Common myeloid progenitor, CD34-positive (primary cell): ENCODE measurements at regions not wholly inside any gene's neighbourhood (a gene's known extent, or its start where the extent isn't known, plus 50 kb on each side); places are given as distances from the start of the nearest gene placed in this dataset.

Experiments
- CTCF ChIA-PET: fragments of 350-600 bp; sonication (Branson Sonifier 250); formaldehyde crosslinking; loops from one replicate; lab custom pipeline; 2021; ENCODE audit warnings: antibody characterized with exemption; lab: Charles Lee
- POLR2A ChIA-PET: fragments of 350-600 bp; sonication (Branson Sonifier 250); formaldehyde crosslinking; loops from one replicate; lab custom pipeline; 2021; ENCODE audit warnings: antibody characterized with exemption; lab: Charles Lee
- DNase-seq, 3 donors: peaks; one replicate each; pipeline versions ENCODE4 v3.0.0 to v3.0.0-alpha.2; 2013
- H3K27ac ChIP-seq, 2 experiments: 1 replicate in 1 of 2; 2 replicates in 1 of 2; pipeline ENCODE4 v1.7.0; 2013; ENCODE audit warnings: inconsistent platforms in 2 of 2, low read length in 2 of 2, mild to moderate bottlenecking in 2 of 2, low read depth in 1 of 2, moderate library complexity in 1 of 2; ENCODE audit not compliant: severe bottlenecking in 2 of 2, insufficient read depth in 1 of 2, poor library complexity in 1 of 2
- H3K27me3 ChIP-seq, 5 experiments: replicated peaks in 2 of 5; 1 replicate in 3 of 5; 2 replicates in 2 of 5; pipeline versions ENCODE4 v1.6.1 to v1.7.0; 2013; ENCODE audit warnings: low read length in 4 of 5, mild to moderate bottlenecking in 2 of 5, moderate library complexity in 2 of 5, inconsistent platforms in 1 of 5; ENCODE audit not compliant: insufficient read depth in 5 of 5, control insufficient read depth in 4 of 5
- H3K36me3 ChIP-seq, 4 experiments: 1 replicate in 2 of 4; 2 replicates in 2 of 4; pipeline versions ENCODE4 v1.6.1 to v1.7.0; 2013; ENCODE audit warnings: low read length in 3 of 4, control low read depth in 1 of 4, mild to moderate bottlenecking in 1 of 4; ENCODE audit not compliant: control insufficient read depth in 4 of 4, insufficient read depth in 4 of 4
- H3K4me1 ChIP-seq, 4 experiments: 1 replicate in 3 of 4; 2 replicates in 1 of 4; pipeline versions ENCODE4 v1.6.1 to v1.7.1; 2013; ENCODE audit warnings: low read length in 3 of 4, mild to moderate bottlenecking in 3 of 4, control low read depth in 1 of 4, inconsistent platforms in 1 of 4, moderate library complexity in 1 of 4; ENCODE audit not compliant: control insufficient read depth in 4 of 4, insufficient read depth in 4 of 4; ENCODE audit errors: control extremely low read depth in 1 of 4
- H3K4me3 ChIP-seq, 7 experiments: 1 replicate in 4 of 7; 2 replicates in 3 of 7; pipeline versions ENCODE4 v1.5.1 to v1.7.0; 2013; ENCODE audit warnings: mild to moderate bottlenecking in 7 of 7, low read length in 6 of 7, moderate library complexity in 6 of 7, inconsistent platforms in 2 of 7, low read depth in 2 of 7, control low read depth in 1 of 7; ENCODE audit not compliant: insufficient read depth in 4 of 7, control insufficient read depth in 1 of 7; ENCODE audit errors: extremely low read depth in 1 of 7
- H3K9me3 ChIP-seq, 5 experiments: 1 replicate in 4 of 5; 2 replicates in 1 of 5; pipeline versions ENCODE4 v1.6.1 to v1.7.1; 2013; ENCODE audit warnings: low read length in 4 of 5, mild to moderate bottlenecking in 2 of 5, inconsistent platforms in 1 of 5, low read depth in 1 of 5, moderate library complexity in 1 of 5; ENCODE audit not compliant: control insufficient read depth in 4 of 5, insufficient read depth in 2 of 5; ENCODE audit errors: control extremely low read depth in 1 of 5
- WGBS: methylation state at CpG from one replicate; pipeline ENCODE4 v1.1.5; 2013; ENCODE audit not compliant: insufficient coverage; 5-methylcytosine and 5-hydroxymethylcytosine counted together

DNA sequence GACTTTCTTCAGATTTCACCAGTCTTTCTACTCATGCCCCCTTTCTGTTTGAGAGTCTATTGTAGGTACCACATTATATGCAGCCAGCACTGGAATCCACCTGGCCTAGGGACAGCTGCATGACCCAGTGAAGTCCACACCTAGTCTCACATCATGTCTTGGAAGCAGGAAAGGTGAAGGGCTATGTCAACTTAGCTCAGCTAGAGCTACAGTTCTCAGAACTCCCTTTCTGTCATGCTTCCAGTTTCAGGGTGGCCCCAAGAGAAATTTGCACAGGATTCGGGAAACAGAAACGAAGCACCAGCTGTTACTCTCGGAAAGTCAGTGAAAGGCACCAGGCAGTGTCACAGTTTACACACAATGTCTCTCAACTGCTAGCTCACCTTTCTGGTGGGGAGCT lies 51.6 kb upstream of the NLRP1 start:
- no peak overlapping the region for H3K27ac ChIP-seq
- peaks cover 0 to 18% (median 9%) of the 10 kb centered on the region in 5 experiments for H3K27me3 ChIP-seq
- no peak for DNase-seq
- H3K36me3 ChIP-seq = no peaks in the 10 kb centered on the region
- CTCF ChIA-PET = no interaction called here
- no CpG with 5 or more reads among the region's 3 CpGs for WGBS
- H3K4me1 ChIP-seq = no peaks in the 10 kb centered on the region
- H3K4me3 ChIP-seq = no peak overlapping the region
- H3K9me3 ChIP-seq = no peaks in the 10 kb centered on the region
- POLR2A ChIA-PET = no interaction called here

DNA sequence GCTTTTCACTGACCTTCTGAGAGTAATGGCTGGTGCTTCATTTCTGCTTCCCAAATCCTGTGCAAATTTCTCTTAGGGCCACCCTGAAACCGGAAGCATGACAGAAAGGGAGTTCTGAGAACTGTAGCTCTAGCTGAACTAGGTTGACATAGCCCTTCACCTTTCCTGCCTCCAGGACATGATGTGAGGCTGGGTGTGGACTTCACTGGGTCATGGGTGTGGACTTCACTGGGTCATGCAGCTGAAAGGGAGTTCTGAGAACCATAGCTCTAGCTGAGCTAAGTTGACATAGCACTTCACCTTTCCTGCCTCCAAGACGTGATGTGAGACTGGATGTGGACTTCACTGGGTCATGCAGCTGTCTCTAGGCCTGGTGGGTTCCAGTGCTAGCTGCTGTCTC lies 54.3 kb upstream of the NLRP1 start:
- no peak for DNase-seq
- Histone ChIP-seq H3K27ac (no peak overlapping the region), H3K4me1 (no peaks in the 10 kb centered on the region), H3K4me3 (no peak overlapping the region), H3K36me3 (no peaks in the 10 kb centered on the region), H3K27me3 (peaks cover 0 to 15% (median 9%) of the 10 kb centered on the region in 5 experiments), H3K9me3 (no peaks in the 10 kb centered on the region)
- CTCF ChIA-PET = interaction anchor here (1.8 kb wide), 1 partner anchor 10 kb away, joined by 4 read pairs; no protein-coding TSS in a partner anchor
- POLR2A ChIA-PET = no interaction called here
- WGBS = 78% methylated on average over 2 of the region's 2 CpGs

DNA sequence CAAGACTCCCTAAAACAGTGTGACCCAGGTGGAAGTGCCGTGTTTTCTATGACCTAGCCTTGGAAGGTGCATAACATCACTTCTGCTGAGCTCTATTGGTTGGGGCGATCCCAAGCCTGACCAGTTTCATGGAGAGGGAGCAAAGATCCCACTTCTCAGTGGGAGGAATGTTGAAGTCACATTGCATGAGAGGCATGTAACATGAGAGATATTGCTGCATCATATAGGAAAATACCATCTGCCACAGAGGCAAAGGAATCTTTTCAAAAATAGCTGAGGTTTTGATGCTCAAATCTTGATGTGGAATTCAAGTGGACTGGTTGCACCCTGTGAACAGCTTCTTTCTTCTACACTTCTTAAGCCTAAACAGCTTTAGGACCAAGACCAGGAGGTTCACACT lies 56.4 kb upstream of the NLRP1 start:
- WGBS = 90% methylated on average over 2 of the region's 2 CpGs
- CTCF ChIA-PET = no interaction called here
- H3K4me1 ChIP-seq = no peaks in the 10 kb centered on the region
- no peaks in the 10 kb centered on the region for H3K9me3 ChIP-seq
- no peaks in the 10 kb centered on the region for H3K36me3 ChIP-seq
- POLR2A ChIA-PET = no interaction called here
- peaks cover 0 to 15% (median 9%) of the 10 kb centered on the region in 5 experiments for H3K27me3 ChIP-seq
- no peak overlapping the region for H3K27ac ChIP-seq
- DNase-seq = no peak
- H3K4me3 ChIP-seq = no peak overlapping the region

DNA sequence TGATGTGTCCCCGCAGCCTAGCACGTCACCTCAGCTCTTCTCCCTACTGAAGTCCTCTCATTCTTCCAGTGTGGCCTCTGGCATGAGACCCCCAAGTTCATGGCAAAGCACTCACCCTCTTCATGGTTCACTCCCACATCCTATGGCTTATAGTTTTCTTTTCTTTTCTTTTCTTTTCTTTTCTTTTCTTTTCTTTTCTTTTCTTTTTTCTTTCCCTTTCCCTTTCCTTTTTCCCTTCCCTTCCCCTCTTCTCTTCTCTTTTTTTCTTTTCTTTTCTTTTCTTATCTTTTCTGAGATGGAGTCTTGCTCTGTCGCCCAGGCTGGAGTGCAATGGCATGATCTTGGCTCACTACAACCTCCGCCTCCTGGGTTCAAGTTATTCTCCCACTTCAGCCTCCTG lies 58.4 kb upstream of the NLRP1 start:
- WGBS = 100% methylated on average over 2 of the region's 4 CpGs
- no peak overlapping the region for H3K4me3 ChIP-seq
- no peaks in the 10 kb centered on the region for H3K4me1 ChIP-seq
- H3K9me3 ChIP-seq = no peaks in the 10 kb centered on the region
- H3K36me3 ChIP-seq = no peaks in the 10 kb centered on the region
- no peak for DNase-seq
- POLR2A ChIA-PET = no interaction called here
- peaks cover 0 to 12% (median 9%) of the 10 kb centered on the region in 5 experiments for H3K27me3 ChIP-seq
- CTCF ChIA-PET = no interaction called here
- no peak overlapping the region for H3K27ac ChIP-seq

DNA sequence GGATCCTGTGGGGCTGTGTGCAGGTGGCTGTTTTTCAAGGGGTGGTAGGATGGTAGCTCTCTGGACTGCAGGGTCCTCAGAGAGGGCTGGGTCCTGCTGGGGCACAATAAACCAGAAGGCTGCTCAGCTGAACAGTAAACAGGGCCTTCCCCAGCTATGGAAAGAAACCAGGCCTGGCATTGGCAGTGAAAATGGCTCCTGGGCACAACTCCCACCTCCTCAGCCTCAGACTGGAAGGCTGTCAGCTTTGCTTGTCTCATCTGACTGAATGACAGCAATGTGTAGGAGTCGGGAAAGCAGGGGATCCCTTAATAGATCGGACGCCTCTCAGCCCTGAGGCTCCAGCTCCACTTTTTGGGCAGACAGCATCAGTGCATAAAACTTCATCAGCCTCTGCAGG lies 59.8 kb upstream of the NLRP1 start:
- no peaks in the 10 kb centered on the region for H3K4me1 ChIP-seq
- CTCF ChIA-PET = no interaction called here
- 96% methylated on average over 3 of the region's 3 CpGs for whole genome bisulfite sequencing
- H3K9me3 ChIP-seq = no peaks in the 10 kb centered on the region
- H3K36me3 ChIP-seq = no peaks in the 10 kb centered on the region
- peaks cover 0 to 10% (median 5%) of the 10 kb centered on the region in 5 experiments for H3K27me3 ChIP-seq
- H3K27ac ChIP-seq = no peak overlapping the region
- POLR2A ChIA-PET = no interaction called here
- no peak for DNase-seq
- H3K4me3 ChIP-seq = no peak overlapping the region

DNA sequence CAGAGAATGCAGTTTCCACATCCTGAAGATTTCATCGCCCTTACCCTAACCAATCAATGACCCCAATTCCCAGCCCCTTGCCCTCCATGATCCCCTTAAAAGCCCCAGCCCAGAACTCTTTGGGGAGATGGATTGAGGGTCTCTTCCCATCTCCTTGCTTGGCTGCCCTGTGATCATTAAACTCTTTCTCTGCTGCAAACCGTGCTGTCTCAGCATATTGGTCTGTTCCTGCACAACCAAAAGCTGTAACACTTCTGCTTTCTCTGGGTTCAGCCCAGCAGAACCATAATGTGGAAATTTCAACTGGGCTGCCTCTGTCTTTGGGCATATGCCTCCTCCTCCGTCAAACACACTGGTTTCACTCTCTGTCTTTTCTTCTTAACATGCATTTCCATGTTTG lies 67.0 kb upstream of the NLRP1 start:
- ChIA-PET POLR2A (no interaction called here), CTCF (no interaction called here)
- Histone ChIP-seq H3K36me3 (no peaks in the 10 kb centered on the region), H3K27me3 (peaks cover 0 to 4% (median 0%) of the 10 kb centered on the region in 5 experiments), H3K9me3 (peaks cover 0 to 24% (median 8%) of the 10 kb centered on the region in 5 experiments), H3K4me3 (no peak overlapping the region), H3K4me1 (no peaks in the 10 kb centered on the region), H3K27ac (no peak overlapping the region)
- 94% methylated on average over 1 of the region's 3 CpGs for WGBS
- no peak for DNase-seq

DNA sequence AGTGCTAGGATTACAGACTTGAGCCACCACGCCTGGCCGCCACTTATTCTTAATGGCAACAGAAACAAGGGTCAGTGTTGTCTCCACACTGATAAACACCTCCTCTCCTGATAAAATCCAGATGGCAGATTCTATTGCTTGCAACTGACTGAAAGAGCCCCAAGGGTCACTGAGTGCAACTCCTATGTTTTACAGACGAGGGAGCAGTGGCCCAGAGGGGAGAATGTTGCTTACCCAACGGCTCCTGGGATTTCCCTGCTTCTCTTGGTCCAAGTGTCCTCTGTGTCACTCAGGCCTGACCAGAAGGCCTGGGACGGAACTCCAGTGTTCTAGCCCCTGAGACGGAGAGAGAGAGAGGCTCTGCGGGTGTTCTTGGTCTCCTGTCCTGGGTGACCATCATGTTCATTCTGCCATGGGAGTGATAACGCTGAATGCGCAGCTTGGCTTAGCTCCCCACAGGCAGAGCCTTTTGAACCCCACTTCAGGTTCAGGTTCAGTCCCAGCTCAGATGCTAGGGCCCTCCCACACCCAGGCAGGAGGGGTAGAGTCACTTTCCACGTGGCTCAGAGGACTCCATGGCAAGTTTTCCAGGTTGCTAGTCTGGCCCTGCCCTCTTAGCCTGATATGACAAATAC lies 77.3 kb upstream of the NLRP1 start:
- CTCF ChIA-PET = no interaction called here
- Histone ChIP-seq H3K4me3 (no peak overlapping the region), H3K9me3 (no peaks in the 10 kb centered on the region), H3K27ac (no peak overlapping the region), H3K36me3 (no peaks in the 10 kb centered on the region), H3K27me3 (peaks cover 1 to 11% (median 2%) of the 10 kb centered on the region in 5 experiments), H3K4me1 (no peaks in the 10 kb centered on the region)
- 83% methylated on average over 10 of the region's 10 CpGs for WGBS
- DNase-seq = no peak
- POLR2A ChIA-PET = no interaction called here
